ENCODE measurements at regions not wholly inside any gene's neighbourhood (a gene's known extent, or its start where the extent isn't known, plus 50 kb on each side); places are given as distances from the start of the nearest gene placed in this dataset.

DNA sequence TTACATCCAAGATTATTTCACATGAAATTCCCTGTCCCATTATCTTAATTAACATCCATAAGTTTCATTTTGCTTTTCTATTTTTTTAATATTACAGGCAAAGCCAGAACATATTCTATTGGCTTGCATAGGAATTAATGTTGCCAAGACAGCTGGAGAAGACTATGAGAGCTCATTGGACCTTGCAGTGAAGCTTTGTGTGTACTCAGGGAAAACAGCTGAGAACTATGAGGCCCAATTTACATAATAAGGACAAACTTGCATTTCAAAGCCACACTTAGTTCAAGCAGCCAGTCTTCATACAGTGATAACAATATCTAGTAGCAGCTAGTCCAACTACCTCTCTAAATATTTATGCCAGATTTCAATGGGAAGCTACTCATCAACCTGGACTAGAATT is 134.4 kb downstream of the DDX53 start:
- no peak for TF ChIP-seq CTCF (IDR thresholded peaks at IDR 0.05)
- TF ChIP-seq ZBTB33 (IDR thresholded peaks at IDR 0.05; ENCODE audit: borderline replicate concordance, low read depth): no peak
- TF ChIP-seq MAX (IDR thresholded peaks at IDR 0.05; ENCODE audit: low read depth): no peak
- TF ChIP-seq TAF1 (IDR thresholded peaks at IDR 0.05; ENCODE audit: borderline replicate concordance, low read depth, low read length): no peak
- TF ChIP-seq RFX5 (IDR thresholded peaks at IDR 0.05; ENCODE audit: low read length): no peak
- no peak for TF ChIP-seq POLR2AphosphoS5 (IDR thresholded peaks at IDR 0.05; ENCODE audit: low read depth, low read length)
- no peak for TF ChIP-seq EP300 (IDR thresholded peaks at IDR 0.05; ENCODE audit: borderline replicate concordance in 1 of 2, low read depth in 1 of 2, low read length in 1 of 2)
- TF ChIP-seq RXRA (IDR thresholded peaks at IDR 0.05; ENCODE audit: borderline replicate concordance, low read depth): no peak
